22Rv1 (cell line): ENCODE measurements at regions not wholly inside any gene's neighbourhood (a gene's known extent, or its start where the extent isn't known, plus 50 kb on each side); places are given as distances from the start of the nearest gene placed in this dataset.

Experiments
- CTCF ChIP-seq: fragments of 450-650 bp; IDR thresholded peaks from 2 replicates; pipeline ENCODE4 v1.5.1; 2017; ENCODE audit warnings: mild to moderate bottlenecking
- ZFX ChIP-seq: fragments of 450-650 bp; IDR thresholded peaks from 2 replicates; pipeline ENCODE4 v1.6.1; 2017; ENCODE audit warnings: antibody characterized with exemption, borderline replicate concordance

GRCh38 chr2:118565301-118565700 lies 282.1 kb downstream of the EN1 start:
- TF ChIP-seq CTCF (no peak), ZFX (no peak)
